Endothelial cell of umbilical vein (primary cell): ENCODE measurements at regions not wholly inside any gene's neighbourhood (a gene's known extent, or its start where the extent isn't known, plus 50 kb on each side); places are given as distances from the start of the nearest gene placed in this dataset.

Experiments
- CTCF ChIP-seq, 2 donors: IDR thresholded peaks; 1 replicate in 1 of 2; 2 replicates in 1 of 2; pipeline ENCODE4 v1.5.1; 2011; ENCODE audit warnings: low read length in 2 of 2, mild to moderate bottlenecking in 2 of 2, moderate library complexity in 2 of 2, control low read depth in 1 of 2, inconsistent platforms in 1 of 2, low read depth in 1 of 2; ENCODE audit not compliant: insufficient read depth in 1 of 2; ENCODE audit errors: extremely low read depth in 1 of 2
- FOS ChIP-seq: IDR thresholded peaks from 2 replicates; pipeline ENCODE4 v1.6.1; 2011; ENCODE audit warnings: mild to moderate bottlenecking, low read length, moderate library complexity, borderline replicate concordance; ENCODE audit not compliant: insufficient read depth

GRCh38 chr4:175418516-175418915 is 393.5 kb downstream of the GPM6A start:
- TF ChIP-seq FOS (no peak), CTCF (IDR thresholded peaks at IDR 0.05; ENCODE audit: extremely low read depth in 1 of 2, insufficient read depth in 1 of 2, low read depth in 1 of 2, low read length in 2 of 2) (no peak)
